Nephron (organoid): ENCODE measurements at regions not wholly inside any gene's neighbourhood (a gene's known extent, or its start where the extent isn't known, plus 50 kb on each side); places are given as distances from the start of the nearest gene placed in this dataset.

Source experiments
- H3K27ac Mint-ChIP-seq, 3 experiments: 2 replicates each; pipeline ENCODE4 v1.8.0; 2020; ENCODE audit warnings: mixed read lengths in 3 of 3, mild to moderate bottlenecking in 2 of 3, moderate library complexity in 1 of 3
- H3K27me3 Mint-ChIP-seq: 2 replicates; pipeline ENCODE4 v1.8.0; 2021; ENCODE audit warnings: low read depth, mild to moderate bottlenecking, moderate library complexity, mixed read lengths
- H3K36me3 Mint-ChIP-seq: 2 replicates; pipeline ENCODE4 v1.8.0; 2020; ENCODE audit warnings: low read depth, mixed read lengths
- H3K4me1 Mint-ChIP-seq: 2 replicates; pipeline ENCODE4 v1.8.0; 2020; ENCODE audit warnings: mixed read lengths
- H3K4me3 Mint-ChIP-seq, 3 experiments: 2 replicates each; pipeline ENCODE4 v1.8.0; 2020; ENCODE audit warnings: mild to moderate bottlenecking in 3 of 3, mixed read lengths in 3 of 3, moderate library complexity in 2 of 3
- H3K9me3 Mint-ChIP-seq: 2 replicates; pipeline ENCODE4 v1.8.0; 2020; ENCODE audit warnings: mixed read lengths
- TF ChIP-seq, protein P1 (sequence below), 3 experiments: fragments of 200-600 bp; sonication (generic); IDR thresholded peaks; one replicate each; pipeline ENCODE4 v1.5.0; 2021; ENCODE audit warnings: antibody characterized with exemption in 3 of 3; ENCODE audit not compliant: unreplicated experiment in 3 of 3

DNA sequence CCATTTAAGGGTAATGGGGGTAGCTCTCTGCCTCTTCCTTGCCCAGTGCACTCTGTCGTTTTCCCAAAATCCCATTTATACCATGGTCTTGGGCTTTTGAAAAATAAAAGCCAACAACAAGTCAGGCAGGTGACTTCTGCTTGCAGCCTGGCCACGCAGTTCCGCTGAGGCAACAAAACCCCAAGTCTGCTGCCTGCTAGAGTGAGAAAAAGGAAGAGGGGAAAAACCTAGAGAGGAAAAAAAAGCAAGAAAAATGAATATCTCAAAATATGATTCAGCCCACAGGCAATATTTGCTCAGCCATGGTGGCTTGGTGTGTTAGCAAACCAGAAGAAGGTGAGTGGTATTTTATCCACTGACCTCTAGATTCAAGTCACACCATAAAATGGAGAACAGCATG, 148.2 kb upstream of the FSTL4 start:
- TF ChIP-seq, protein P1, sequence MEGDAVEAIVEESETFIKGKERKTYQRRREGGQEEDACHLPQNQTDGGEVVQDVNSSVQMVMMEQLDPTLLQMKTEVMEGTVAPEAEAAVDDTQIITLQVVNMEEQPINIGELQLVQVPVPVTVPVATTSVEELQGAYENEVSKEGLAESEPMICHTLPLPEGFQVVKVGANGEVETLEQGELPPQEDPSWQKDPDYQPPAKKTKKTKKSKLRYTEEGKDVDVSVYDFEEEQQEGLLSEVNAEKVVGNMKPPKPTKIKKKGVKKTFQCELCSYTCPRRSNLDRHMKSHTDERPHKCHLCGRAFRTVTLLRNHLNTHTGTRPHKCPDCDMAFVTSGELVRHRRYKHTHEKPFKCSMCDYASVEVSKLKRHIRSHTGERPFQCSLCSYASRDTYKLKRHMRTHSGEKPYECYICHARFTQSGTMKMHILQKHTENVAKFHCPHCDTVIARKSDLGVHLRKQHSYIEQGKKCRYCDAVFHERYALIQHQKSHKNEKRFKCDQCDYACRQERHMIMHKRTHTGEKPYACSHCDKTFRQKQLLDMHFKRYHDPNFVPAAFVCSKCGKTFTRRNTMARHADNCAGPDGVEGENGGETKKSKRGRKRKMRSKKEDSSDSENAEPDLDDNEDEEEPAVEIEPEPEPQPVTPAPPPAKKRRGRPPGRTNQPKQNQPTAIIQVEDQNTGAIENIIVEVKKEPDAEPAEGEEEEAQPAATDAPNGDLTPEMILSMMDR (IDR thresholded peaks at IDR 0.05; ENCODE audit: unreplicated experiment in 3 of 3), result no peak
- Mint-ChIP-seq H3K4me1 (peaks cover 17% of the 10 kb centered on the region), H3K9me3 (peaks cover 3% of the 10 kb centered on the region), H3K27ac (no peak overlapping the region), H3K36me3 (no peaks in the 10 kb centered on the region), H3K27me3 (peaks cover 18% of the 10 kb centered on the region), H3K4me3 (no peak overlapping the region)

DNA sequence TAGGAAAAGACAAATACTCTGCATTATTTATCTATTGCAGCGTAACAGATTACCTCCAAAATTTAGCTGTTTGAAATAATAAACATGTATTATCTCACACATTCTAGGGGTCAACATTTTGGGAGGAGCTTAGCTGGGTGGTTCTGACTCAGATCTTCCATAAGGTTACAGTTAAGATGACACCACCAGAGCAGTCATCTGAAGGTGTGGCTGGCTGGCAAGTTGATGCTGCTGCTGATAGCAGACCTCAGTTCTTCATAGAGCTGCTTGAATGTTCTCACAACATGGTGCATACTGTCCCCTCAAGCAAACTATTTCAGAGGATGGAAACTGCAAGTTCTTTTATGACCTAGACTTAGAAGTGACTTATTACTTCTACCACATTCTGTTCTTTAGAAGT, 146.3 kb upstream of the FSTL4 start:
- peaks cover 25% of the 10 kb centered on the region for H3K27me3 Mint-ChIP-seq
- peaks cover 22% of the 10 kb centered on the region for H3K4me1 Mint-ChIP-seq
- H3K27ac Mint-ChIP-seq, result no peak overlapping the region
- H3K9me3 Mint-ChIP-seq, result peaks cover 3% of the 10 kb centered on the region
- H3K4me3 Mint-ChIP-seq, result no peak overlapping the region
- no peaks in the 10 kb centered on the region for H3K36me3 Mint-ChIP-seq
- TF ChIP-seq, protein P1 (IDR thresholded peaks at IDR 0.05; ENCODE audit: unreplicated experiment in 3 of 3), result no peak

DNA sequence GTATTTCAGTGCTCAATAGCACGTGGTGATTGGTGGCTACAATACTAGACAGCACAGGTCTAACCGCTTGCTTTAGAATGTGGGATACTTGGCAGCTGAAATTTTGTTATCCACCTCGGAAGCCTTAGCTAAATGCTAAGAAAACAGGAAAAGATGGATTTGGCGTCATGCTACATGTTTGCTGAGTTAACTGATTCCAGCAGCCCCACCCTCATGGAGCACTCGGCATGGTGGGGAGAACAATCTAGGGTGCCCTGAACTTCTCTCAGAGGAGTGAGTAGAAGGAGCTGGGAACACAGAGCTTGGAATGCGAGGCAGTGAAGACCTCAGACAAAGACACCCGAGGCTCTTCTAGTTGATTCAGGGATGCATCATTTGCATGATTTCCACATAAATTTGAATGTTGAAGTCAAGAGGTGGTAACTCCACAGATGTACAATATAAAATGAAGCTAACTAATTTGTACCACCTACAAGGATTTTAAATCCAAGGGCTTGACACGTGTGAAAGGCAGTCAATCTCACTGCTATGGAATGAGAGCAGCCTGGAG, 145.1 kb upstream of the FSTL4 start:
- H3K4me1 Mint-ChIP-seq, result peaks cover 22% of the 10 kb centered on the region
- H3K27ac Mint-ChIP-seq, result no peak overlapping the region
- H3K4me3 Mint-ChIP-seq, result no peak overlapping the region
- peaks cover 19% of the 10 kb centered on the region for H3K27me3 Mint-ChIP-seq
- H3K36me3 Mint-ChIP-seq, result no peaks in the 10 kb centered on the region
- TF ChIP-seq, protein P1 (IDR thresholded peaks at IDR 0.05; ENCODE audit: unreplicated experiment in 3 of 3), result no peak
- peaks cover 3% of the 10 kb centered on the region for H3K9me3 Mint-ChIP-seq

DNA sequence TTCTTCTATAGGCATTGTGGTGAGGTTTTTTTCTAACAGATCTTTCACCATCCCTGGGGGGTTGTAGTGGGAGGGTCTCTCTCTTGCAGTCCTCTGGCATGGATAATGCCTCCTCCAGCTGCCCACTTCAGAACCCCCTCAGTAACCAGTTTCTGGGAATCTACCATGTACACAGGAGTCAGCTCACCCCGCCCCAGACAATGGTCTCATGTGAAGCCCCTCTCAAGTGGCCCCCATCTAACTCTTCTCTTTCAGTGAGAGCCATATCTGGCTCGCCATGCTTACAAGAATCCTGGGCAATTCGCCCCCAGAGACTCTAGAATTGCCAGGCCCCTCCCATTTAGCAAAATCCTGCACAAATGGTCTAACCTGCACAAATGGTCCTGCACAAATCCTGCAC, 144.4 kb upstream of the FSTL4 start:
- Mint-ChIP-seq H3K27ac (no peak overlapping the region), H3K27me3 (peaks cover 19% of the 10 kb centered on the region), H3K4me1 (peaks cover 22% of the 10 kb centered on the region), H3K9me3 (peaks cover 3% of the 10 kb centered on the region), H3K36me3 (no peaks in the 10 kb centered on the region), H3K4me3 (peak overlapping the region in 1 of 3 experiments; percentile 28)
- TF ChIP-seq, protein P1 (IDR thresholded peaks at IDR 0.05; ENCODE audit: unreplicated experiment in 3 of 3), result no peak

DNA sequence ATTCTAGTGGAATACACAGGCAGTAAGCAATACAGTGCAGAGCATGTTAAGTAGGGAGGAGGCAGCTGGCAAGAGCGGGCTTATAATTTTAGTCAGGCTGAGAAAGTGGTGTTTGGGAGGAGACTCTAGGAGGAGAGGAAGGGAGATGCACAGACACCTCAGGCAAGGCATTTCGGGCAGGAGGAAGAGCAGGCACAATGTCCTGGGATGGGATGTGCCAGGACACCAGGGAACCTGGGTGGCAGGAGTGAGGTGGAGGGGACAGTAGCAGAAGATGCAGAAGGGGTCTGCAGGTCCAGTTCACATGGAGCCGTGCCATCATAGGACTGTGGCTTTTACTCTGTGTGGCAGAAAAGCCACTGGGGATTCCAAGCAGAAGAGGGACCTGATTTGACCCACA, 143.7 kb upstream of the FSTL4 start:
- H3K9me3 Mint-ChIP-seq, result peaks cover 3% of the 10 kb centered on the region
- TF ChIP-seq, protein P1 (IDR thresholded peaks at IDR 0.05; ENCODE audit: unreplicated experiment in 3 of 3), result no peak
- H3K27ac Mint-ChIP-seq, result no peak overlapping the region
- H3K27me3 Mint-ChIP-seq, result peaks cover 24% of the 10 kb centered on the region
- H3K4me3 Mint-ChIP-seq, result no peak overlapping the region
- H3K4me1 Mint-ChIP-seq, result peaks cover 22% of the 10 kb centered on the region
- no peaks in the 10 kb centered on the region for H3K36me3 Mint-ChIP-seq

DNA sequence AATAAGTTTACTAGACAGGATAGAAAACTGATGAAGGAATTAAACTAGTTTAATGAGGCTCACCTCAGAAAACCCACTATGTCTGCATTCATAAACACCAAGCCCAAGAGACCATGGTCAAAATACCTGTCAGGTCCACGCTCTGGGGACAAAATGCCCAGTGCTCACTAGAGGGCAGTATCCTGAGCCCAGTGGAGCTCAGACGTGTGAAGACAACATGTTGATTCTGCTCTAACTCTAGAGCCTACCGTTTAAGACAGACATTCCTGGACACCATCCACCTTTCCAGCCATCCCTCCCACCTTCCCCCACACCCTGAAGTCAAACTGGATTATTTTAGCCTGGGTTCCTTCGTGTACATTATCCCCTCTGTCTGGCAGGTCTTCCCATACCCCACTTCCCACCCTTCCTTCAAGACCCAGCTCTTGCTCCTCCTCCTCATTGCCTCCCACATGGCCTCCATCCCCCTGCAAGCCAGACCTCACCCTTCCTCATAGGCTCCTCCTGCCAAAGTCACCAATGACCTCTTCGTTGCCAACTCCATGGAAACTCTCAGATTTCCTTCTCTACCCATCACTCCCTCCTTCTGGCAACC, 142.3 kb upstream of the FSTL4 start:
- TF ChIP-seq, protein P1 (IDR thresholded peaks at IDR 0.05; ENCODE audit: unreplicated experiment in 3 of 3), result peak; percentile 41 to 61 (median 46)

More for the DNA sequence above, 142.3 kb upstream of the FSTL4 start:
- Mint-ChIP-seq H3K27ac (no peak overlapping the region), H3K4me1 (peaks cover 26% of the 10 kb centered on the region), H3K4me3 (no peak overlapping the region), H3K9me3 (peaks cover 3% of the 10 kb centered on the region), H3K36me3 (no peaks in the 10 kb centered on the region), H3K27me3 (peaks cover 28% of the 10 kb centered on the region)
